ENCODE measurements at regions not wholly inside any gene's neighbourhood (a gene's known extent, or its start where the extent isn't known, plus 50 kb on each side); places are given as distances from the start of the nearest gene placed in this dataset.

DNA sequence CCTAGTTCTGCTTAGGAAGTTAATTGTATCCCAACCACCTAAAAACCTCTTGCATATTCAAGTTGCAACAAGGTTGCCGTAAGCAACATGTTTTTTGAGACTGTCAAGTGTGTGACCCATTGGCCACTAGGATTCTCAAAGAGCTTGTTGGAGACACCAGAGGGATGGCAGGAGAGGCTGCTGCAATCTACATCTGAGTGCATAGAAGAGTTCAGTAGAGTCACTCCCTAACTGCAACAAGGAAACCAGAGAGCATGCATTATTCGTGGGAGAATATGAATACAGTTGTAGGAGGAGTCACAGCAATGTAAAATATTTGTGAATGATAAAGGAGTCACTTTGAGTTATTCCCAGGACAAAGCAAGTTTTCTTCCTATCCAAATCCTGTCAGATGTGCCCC lies 538.6 kb downstream of the TNS3 start:
- DNase-seq (ENCODE audit: low spot score): no peak

DNA sequence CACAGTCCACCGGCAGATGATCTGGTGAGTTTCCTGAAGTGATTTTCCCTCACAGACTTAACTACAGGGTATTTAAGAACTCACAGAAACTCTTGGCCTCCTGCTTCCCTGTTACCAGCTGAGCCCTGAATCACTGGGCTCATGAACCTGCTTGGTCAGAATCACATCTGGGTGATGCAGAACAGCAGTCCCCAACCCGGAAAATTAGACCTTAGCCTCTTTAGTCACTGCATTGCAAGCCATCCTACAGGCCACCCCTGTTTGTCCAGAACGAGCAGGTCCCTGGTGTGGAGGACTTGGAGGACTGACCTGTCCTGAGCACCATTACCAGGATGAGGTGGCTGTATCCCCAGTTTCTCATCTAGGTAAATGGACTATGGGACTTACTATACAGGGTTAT lies 539.2 kb downstream of the TNS3 start:
- no peak for DNase-seq (ENCODE audit: low spot score)

DNA sequence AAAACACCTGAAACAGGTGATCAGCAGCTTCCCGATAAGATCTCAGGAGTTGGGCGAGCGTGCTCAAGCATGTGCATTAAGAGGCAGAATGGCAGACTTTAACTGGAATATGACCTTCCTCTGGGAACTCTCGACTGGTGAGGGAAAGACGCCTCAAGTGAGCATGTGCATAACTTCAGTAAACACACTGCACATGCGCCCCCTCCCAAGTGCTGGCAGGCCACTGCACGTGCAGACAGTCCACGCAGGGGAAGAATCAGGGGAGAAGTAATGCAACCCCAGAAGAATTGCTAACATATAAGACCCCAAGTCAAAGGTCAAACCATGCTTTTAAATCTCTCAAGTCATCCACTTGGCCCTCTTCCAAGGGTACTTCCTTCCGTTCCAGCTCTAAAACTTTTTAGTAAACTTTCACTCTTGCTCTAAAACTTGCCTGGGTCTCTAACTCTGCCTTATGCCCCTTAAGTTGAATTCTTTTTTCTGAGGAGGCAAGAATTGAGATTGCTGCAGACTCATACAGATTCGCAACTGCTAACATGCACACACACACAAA lies 541.0 kb downstream of the TNS3 start:
- no peak for DNase-seq (ENCODE audit: low spot score)

DNA sequence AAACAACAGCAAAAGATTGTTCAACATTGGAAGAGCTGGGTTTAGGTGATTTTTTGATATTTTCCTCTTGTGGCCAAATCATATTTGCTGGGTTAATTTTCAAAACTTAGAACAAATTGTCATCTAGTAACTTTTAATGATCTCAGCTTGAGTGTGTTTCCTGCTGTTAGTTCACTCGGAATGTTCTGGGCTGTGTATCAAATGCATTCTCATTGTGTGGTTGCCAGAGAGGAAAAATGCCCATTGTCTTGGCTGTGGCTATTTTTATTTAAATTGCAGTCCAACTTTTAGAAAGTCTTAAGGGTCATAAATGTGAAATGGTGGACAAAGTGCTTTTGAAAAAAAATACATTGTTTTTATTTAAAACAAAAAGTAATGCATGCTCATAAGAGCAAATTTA lies 542.0 kb downstream of the TNS3 start:
- no peak for DNase-seq (ENCODE audit: low spot score)

DNA sequence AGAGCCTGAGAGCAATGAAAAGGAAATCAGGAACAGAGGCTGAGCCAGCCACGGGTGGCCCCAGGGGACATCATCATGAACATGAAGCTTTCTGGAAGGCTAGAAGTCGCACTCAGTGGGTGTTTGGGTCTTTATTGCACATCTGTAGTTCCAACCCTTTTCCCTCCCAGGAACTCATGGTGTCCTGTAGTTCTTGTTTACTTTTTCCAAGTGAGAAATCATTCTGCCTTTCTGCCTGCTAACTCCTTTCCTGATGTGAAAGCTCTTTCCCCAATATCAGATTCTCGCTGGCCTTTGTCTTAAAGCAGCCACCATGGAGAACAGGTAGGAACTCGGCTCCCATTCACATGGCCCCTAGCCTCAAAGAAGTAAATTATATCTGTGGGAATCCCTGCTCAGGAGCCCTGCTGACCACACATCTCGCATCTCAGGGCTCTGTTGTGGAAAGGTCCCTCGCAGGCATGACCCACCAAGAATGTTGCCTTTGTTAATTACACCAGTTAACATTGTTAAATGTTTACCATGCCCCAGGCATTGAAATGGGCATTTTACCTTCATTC lies 542.7 kb downstream of the TNS3 start:
- DNase-seq (ENCODE audit: low spot score): no peak

DNA sequence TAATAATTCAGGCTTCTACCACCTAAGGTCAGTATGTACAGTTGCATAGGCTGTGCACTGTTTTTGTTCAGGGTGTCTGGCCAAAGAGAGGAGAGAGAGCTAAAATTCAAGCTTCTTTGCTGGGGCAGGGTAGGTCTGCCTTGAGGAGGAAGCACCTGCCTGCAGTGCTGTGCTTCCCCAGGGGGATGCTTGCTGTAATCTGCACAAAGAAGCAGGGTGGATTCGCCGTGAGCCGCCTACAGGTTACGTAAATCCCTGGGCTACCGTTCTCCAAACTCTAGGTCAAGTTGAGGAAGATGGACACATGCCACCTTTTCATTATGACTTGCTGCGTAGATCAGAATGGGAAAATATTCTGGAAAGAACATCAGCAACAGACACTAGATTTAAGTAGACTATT lies 543.3 kb downstream of the TNS3 start:
- DNase-seq (ENCODE audit: low spot score): no peak

DNA sequence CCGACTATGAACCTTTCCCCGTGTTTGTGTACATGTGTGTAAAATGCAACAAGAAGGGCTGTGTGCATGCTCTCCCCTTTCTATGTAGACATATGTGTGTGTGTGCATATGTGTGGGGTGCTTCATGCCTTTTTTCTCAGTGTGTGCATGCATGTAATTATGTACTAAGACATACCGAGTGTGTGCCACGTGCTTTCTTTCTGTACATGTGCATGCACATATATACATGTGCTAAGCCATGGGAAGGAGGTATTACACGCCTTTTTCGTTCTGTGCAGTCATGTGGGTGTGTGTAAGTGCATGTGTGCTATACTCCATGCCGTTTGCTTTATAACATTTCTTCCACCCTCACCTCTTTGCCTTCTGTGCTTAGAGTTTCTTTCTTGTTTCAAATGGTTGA lies 544.3 kb downstream of the TNS3 start:
- no peak for DNase-seq (ENCODE audit: low spot score)

DNA sequence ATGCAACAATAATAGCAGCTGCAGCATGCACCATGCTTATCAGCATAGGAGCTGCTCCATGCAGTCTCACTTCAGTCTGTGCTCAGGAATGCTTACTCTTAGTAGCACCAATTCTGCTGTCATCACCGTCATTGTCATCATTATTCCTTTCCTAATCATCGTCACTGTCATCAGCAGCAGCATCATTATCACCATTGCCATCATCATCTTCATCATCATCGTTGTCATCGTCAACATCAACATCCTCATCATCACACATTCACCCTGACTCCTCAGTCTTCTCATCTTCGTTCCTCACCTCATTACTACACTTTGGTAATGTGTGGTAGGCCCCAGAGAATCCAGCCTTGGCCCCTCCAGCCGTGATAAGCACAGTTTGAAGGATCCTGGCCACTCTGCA lies 545.0 kb downstream of the TNS3 start:
- DNase-seq (ENCODE audit: low spot score): no peak

DNA sequence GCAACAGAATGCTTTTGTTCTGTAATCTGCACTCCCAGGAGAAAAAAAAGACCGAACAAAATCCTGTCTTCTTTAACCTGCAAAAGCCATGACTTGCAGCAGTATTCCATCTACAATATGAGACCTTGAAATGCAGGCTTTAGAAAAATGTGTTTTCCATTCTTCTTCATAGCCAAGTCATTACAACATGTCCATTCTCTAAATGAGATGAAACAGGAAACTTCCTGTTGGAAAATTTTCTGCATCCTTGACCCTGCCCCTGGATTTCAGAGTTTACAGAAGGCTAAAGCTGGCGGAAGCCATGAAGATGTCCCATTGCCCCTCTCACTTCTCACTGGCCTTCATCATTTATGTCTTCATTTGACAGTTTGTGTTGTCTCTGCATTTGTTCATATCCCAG lies 546.4 kb downstream of the TNS3 start:
- no peak for DNase-seq (ENCODE audit: low spot score)

DNA sequence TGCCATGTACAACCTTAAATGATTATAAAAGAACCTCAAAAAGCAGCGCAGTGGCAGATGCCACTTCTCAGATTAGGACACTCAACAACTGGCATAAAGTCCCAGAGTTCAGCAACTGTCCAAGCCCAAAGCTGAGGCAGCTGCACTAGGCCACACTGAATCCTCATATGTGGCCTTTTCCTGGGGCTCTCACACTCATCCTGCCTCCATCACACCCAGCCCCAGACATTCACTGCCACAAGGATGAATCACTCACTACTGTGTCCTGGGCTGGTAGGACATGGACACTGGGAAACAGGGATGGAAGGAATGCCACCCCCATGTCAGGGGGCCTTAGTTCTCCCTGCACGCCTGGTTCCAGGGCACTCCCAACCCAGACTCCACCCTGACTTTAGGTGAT lies 547.7 kb downstream of the TNS3 start:
- DNase-seq (ENCODE audit: low spot score): no peak

DNA sequence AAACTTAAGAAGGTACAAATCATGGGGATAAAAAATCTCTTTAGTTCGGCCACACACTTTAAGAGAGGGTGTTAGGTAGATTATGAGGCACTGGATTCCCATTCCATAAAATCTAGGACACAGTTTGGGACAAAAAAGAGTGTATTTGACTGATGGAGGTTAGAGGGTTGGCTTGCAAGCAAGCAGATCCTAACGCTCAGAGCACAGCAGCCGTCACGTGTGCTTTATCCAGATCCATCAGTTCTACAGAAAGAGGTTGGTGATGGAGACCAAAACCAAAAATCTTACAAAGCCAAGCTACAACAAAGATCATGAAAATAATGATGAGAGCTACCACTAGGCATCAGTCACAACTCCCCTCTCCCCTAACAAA lies 549.4 kb downstream of the TNS3 start:
- DNase-seq (ENCODE audit: low spot score): no peak

DNA sequence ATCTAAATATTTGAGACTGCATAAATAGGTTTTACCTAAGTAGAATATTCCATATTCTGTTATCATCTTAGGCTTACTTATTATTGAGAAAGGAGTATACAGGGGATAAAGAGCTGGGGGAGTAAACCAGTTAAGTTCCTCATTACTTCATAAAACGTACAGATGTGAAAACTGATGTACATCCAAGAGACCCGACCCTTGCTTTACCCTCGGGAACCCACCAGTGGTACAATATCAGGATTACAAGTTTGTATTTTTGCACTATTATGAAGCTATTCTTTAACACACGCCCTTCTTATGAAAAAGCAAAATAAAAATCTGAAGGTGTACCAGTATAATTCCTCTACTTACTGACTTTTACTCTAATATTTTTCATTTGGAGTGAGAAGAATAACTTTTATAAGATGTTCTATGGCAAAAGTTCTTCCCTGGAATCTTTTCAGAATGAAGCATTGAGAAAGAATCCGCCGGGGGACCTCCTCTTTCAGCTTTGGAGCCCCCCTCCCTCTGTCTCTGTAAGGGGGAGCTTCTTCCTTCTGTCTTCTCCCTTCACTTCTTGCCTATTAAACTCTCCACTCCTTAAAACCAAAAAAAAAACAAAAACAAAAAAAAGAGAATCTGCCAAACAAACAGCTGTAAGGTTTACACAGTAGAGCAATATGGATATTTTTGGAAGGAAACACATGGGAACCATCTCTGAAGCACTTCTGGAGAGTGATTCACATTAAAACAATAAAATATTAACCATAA lies 550.0 kb downstream of the TNS3 start:
- no peak for DNase-seq (ENCODE audit: low spot score)

DNA sequence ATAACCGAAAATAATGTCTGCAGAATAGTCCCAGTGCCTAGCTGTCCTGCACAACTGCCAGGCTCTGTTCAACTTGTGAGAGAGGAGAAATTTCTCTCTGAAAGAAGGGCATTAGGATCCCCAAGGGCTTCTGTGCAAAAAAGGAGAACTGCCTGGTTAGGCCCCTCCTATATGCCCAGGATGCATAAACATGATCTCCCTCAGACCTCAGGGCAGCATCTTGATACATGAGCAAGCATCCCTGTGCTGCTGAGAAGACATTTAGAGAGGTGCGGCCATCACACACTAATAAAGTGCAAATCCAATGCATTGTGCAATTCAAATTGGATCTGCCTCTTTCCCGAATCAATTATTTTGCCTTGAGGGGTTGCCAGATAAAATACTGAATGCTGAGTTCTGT lies 553.6 kb downstream of the TNS3 start:
- no peak for DNase-seq (ENCODE audit: low spot score)

DNA sequence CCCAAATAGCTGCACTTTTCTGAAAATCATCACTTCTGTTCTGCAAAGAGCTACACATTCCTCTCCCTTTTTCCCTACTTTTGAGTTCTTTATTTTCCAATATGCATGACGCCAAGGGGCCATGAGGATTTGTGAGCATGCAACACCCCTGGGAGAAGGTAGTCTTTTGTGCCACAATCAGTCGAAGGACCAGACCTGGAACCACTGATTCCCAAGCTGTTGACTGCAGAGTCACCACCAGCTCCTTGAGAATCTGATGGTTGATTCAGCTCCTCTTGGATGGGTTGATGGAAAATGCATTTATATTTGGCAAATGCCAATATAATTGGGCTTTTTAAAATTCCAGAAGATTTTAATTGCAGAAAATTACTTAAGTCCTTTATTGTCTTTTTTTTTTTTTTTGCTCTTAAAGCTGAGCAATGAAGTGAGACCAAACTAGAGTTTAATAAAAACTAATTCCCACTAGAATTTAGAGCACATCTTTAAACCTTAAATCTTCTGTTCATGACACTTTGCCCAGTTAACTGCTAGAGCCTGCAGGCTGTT lies 554.1 kb downstream of the TNS3 start:
- no peak for DNase-seq (ENCODE audit: low spot score)

DNA sequence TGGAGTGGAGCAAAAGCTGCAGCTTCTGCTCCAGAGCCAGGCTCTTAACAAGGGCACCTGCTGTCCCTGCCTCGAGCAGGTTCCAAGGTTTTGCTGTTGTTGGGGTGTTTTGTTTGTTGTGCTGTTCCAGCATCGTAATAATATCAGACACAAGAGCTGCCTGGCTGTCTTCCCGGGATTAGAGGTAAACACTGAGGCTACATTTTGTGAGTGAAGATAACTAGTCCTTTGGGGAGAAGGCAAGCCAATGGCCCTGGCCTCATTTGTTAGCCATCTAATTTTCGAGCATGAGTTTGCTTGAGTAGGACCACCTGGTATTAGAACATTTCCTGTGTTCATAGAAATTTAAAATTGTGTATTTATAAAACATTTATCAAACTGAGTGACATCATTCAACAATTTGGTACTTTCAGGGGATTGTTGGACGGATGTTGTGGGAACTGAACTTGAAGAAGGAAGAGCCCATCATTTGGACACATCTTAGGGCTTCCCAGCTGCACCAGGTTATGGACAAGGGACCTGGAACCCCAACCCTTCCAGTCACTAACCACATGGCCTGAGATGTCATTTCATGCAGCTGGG lies 555.0 kb downstream of the TNS3 start:
- DNase-seq (ENCODE audit: low spot score): no peak

DNA sequence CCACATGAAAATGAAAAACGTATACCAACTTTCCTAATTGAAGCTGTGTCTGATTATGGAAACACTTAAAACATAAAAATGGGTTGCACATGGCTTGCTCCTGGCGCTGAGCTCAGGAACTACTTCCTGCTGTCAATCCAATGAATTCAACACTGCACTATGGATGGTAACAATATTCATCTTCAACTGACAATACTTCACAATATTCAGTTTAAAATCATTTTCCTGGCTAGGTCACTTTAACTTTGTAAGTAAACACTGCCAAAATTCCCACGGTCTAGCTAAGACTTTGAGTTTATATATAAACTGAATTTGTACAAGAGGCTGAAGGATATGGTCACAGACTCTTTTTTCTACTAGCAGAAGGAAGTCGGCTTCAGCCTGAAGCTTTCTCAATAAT lies 556.9 kb downstream of the TNS3 start:
- DNase-seq (ENCODE audit: low spot score): no peak

DNA sequence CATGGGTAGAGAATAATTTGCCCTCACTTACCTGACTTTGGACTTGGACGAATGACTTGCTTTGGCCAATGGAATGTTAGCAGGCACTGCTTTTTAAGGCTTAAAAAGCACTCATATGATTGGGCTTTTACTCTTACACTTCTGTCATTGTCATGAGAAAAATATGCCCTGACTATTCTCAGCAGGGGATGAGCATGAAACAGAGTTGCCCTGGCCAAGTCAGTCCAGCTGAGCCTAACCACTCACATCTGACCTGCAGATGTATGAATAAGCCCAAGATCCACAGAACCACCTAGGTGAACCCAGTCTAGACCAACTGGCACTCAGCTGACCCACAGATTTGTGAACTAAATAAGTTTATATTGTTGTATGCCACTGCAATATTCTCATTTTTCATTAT lies 573.5 kb downstream of the TNS3 start:
- DNase-seq (ENCODE audit: low spot score): no peak

DNA sequence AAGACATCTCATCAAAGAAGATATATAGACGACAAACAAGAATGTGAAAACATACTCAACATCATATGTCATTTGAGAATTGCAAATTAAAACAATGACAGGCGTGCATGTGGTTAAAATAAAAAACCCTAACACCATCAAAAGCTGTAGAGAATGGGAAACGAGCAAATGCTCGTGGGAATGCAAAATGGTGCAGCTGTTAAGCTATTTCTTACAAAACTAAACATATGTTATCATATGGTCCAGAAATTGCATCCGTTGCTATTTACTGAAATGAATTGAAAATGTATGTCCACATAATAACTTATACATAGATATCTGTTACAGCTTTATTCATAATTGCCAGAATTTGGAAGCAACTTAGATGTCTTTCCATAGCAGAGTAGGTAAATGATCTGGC lies 574.4 kb downstream of the TNS3 start:
- DNase-seq (ENCODE audit: low spot score): no peak

DNA sequence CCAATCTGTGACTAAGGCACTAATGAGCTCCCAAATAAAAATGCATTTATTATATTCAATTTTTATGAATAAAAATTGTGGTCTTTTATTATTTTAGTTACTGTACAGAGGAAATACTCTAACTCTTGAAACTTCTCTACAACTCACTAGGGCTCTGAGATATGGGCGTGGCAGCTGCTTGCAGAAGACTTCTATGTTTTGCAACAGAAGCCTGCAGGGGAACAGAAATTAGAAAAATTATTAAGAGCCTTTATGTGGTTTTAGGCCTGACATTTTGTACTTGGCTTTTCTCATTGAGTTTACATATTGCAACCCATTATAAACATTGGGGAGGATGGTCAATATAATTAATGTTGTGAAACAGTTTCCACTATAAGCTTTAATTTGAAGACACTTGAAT lies 581.4 kb downstream of the TNS3 start:
- no peak for DNase-seq (ENCODE audit: low spot score)

DNA sequence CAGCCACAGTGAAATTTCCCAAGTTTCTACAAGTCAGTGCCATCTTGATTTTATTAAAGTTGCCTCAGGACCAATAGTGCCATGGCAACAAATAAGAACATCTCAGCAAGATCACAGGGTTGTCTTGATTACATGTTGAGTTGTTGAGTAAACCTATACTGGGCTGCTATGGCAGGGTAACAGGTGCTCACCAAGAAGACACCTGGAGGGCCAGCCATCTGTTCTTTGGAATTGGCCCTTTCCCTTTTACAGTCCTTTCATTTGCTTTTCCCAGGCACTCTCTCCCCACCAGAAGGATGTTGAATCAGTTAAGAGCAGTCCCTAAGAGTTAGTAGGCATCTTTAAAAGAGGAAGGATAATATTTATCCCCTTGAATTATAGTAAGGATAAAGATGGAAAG lies 582.0 kb downstream of the TNS3 start:
- no peak for DNase-seq (ENCODE audit: low spot score)

DNA sequence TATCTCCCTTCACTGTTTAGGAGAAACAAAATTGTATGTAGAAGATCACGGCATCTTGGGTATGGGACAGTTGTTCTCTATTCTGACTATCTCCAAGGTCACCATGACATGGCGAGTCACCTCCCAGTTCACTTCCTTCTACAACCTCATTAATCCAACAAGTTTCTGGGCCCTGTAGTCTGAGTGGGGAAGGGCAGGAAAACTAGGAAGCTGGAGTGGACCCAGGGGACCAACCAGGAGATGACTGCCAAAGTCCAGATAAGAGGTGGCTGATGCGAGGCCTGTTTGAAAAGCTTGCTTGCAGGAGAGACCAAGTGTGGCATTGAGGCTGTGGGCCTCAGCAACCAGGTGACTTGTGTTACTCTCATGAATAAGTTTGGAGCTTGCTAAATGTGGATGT lies 584.9 kb downstream of the TNS3 start:
- DNase-seq (ENCODE audit: low spot score): no peak

DNA sequence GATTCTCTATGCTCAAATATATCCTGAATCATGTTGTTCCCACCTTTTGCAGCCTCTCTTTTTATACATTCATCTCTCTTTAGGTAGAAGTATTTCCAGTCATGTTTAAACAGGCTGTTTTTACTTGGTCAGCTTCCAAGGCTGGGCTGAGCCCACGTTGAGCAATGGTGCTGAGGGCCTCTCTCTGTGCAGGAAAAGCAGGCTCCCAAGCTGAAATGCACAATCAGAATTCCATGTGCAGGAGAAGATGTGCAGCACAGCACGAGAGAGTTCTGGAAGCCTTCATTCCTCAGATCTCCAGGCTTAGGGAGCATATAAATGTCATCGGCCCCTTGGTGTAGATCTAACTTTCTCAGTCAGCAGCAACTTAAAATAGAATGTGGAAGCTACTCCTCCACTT lies 588.5 kb downstream of the TNS3 start:
- DNase-seq (ENCODE audit: low spot score): no peak

DNA sequence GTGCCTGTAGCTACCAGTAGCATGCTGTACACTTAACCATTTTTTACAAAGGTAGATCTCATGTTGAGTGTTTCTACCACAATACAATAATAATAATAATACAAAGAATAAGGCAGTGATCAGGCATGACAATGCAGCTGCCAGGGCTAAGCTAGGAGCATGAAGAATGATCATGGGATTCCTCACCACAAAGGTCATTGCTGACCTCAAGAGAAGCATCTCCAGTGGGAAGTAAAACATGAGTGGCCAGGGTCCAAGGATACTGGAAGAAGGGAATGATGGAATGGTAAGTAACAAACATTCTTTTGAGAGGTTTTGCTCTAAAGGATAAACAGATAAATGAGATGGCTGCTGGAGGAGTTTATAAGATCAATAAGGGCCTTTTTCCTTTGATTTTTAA lies 591.1 kb downstream of the TNS3 start:
- DNase-seq (ENCODE audit: low spot score): no peak

DNA sequence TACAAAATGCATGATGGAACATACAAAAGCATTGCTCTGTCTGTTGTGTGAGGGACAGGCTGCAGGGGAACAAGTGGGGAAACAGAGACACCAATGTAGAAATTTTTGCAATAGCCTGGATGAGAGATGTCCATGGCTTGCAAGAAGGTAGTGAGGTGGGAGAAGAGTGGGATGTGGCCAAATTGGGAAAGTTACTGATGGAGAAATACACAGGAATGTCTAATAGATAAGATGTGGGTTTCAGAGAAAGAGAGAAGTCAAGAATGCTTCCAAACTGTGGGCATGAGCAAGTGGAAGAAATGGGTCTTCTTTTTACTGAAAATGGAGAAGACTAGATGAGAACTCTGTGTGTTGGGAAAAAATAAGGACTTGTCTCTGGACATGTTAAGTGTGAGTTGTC lies 592.7 kb downstream of the TNS3 start:
- no peak for DNase-seq (ENCODE audit: low spot score)
